HCT116 (cell line): ENCODE measurements at regions not wholly inside any gene's neighbourhood (a gene's known extent, or its start where the extent isn't known, plus 50 kb on each side); places are given as distances from the start of the nearest gene placed in this dataset.

Experiments used
- CEBPB ChIP-seq: IDR thresholded peaks from 2 replicates; pipeline ENCODE4 v1.6.1; 2012; ENCODE audit warnings: low read depth
- EZH2 ChIP-seq: fragments of 200-600 bp; sonication (generic); IDR thresholded peaks from 2 replicates; pipeline ENCODE4 v1.6.1; 2017; ENCODE audit warnings: antibody characterized with exemption, mixed run types
- JUND ChIP-seq: IDR thresholded peaks from 2 replicates; pipeline ENCODE4 v1.6.1; 2012
- POLR2A ChIP-seq: IDR thresholded peaks from 2 replicates; pipeline ENCODE4 v1.7.0; 2011; ENCODE audit warnings: borderline replicate concordance; ENCODE audit not compliant: insufficient read depth, insufficient read length; ENCODE audit errors: extremely low read depth
- POLR2AphosphoS5 ChIP-seq: IDR thresholded peaks from 2 replicates; pipeline ENCODE4 v1.6.1; 2011; ENCODE audit warnings: mild to moderate bottlenecking, low read depth, low read length, moderate library complexity
- RAD21 ChIP-seq: IDR thresholded peaks from 2 replicates; pipeline ENCODE4 v1.6.1; 2012; ENCODE audit warnings: low read depth, mild to moderate bottlenecking
- REST ChIP-seq: IDR thresholded peaks from 2 replicates; pipeline ENCODE4 v1.6.1; 2012; ENCODE audit warnings: low read depth
- SP1 ChIP-seq: IDR thresholded peaks from 2 replicates; pipeline ENCODE4 v1.6.1; 2012; ENCODE audit warnings: low read depth
- SRF ChIP-seq: IDR thresholded peaks from 2 replicates; pipeline ENCODE4 v1.6.1; 2012; ENCODE audit warnings: low read depth
- ZFX ChIP-seq: fragments of 450-650 bp; IDR thresholded peaks from 2 replicates; pipeline ENCODE4 v1.6.1; 2017
- ZNF274 ChIP-seq: fragments of 200-500 bp; sonication (Bioruptor generic); IDR thresholded peaks from 2 replicates; pipeline ENCODE4 v1.6.1; 2014; ENCODE audit warnings: mild to moderate bottlenecking, low read depth, low read length, inconsistent platforms
- TF ChIP-seq, protein P1 (sequence below), 3 experiments: fragments of 200-600 bp in 1 of 3; sonication (generic) in 1 of 3; IDR thresholded peaks in 2 of 3; conservative IDR thresholded peaks in 1 of 3; 2 replicates each; pipeline ENCODE4 v1.5.1; 2012 to 2017; ENCODE audit warnings: low read depth in 2 of 3, low read length in 2 of 3, antibody characterized with exemption in 1 of 3, borderline replicate concordance in 1 of 3, control low read depth in 1 of 3, mild to moderate bottlenecking in 1 of 3, mixed read lengths in 1 of 3, mixed run types in 1 of 3, moderate library complexity in 1 of 3; ENCODE audit not compliant: insufficient read depth in 1 of 3

DNA sequence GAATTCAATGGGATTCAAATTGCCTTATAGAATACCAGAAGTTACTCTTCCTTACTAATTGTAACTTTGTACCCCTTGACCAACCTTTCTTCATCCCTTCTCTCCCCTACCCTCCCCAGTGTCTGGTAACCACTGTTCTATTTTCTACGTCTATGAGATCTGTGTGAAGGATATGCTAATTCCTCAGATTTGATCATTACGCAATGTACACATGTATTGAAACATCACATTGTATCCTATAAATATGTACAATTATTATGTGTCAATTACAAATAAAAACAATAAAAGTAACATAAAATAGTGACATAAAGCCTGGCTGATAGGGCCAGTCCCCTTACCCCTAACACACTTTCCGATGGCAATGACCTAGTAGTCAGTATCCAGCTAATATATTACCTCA, 95.1 kb upstream of the GRIA3 start:
- TF ChIP-seq POLR2A (no peak), ZFX (no peak), SP1 (no peak), POLR2AphosphoS5 (no peak), RAD21 (no peak), CEBPB (no peak), REST (no peak), EZH2 (no peak), SRF (no peak), ZNF274 (no peak), JUND (no peak)
- TF ChIP-seq, protein P1, sequence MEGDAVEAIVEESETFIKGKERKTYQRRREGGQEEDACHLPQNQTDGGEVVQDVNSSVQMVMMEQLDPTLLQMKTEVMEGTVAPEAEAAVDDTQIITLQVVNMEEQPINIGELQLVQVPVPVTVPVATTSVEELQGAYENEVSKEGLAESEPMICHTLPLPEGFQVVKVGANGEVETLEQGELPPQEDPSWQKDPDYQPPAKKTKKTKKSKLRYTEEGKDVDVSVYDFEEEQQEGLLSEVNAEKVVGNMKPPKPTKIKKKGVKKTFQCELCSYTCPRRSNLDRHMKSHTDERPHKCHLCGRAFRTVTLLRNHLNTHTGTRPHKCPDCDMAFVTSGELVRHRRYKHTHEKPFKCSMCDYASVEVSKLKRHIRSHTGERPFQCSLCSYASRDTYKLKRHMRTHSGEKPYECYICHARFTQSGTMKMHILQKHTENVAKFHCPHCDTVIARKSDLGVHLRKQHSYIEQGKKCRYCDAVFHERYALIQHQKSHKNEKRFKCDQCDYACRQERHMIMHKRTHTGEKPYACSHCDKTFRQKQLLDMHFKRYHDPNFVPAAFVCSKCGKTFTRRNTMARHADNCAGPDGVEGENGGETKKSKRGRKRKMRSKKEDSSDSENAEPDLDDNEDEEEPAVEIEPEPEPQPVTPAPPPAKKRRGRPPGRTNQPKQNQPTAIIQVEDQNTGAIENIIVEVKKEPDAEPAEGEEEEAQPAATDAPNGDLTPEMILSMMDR (IDR thresholded peaks at IDR 0.05 in 2 of 3, conservative IDR thresholded peaks at IDR 0.05 in 1 of 3; ENCODE audit: borderline replicate concordance in 1 of 3, insufficient read depth in 1 of 3, low read depth in 2 of 3, low read length in 2 of 3) = no peak
